Spinal cord (tissue), 9 donors: ENCODE measurements at regions not wholly inside any gene's neighbourhood (a gene's known extent, or its start where the extent isn't known, plus 50 kb on each side); places are given as distances from the start of the nearest gene placed in this dataset.

Experiments used
- DNase-seq, 6 donors: peaks; one replicate each; pipeline versions ENCODE4 v3.0.0 to v3.0.0-alpha.2; 2013 to 2015; ENCODE audit warnings: low spot score in 6 of 6, low read depth in 4 of 6
- H3K27ac ChIP-seq: one replicate; pipeline ENCODE4 v1.5.1; 2013; ENCODE audit warnings: low read depth, low read length, control low read depth
- H3K27me3 ChIP-seq: one replicate; pipeline ENCODE4 v1.6.1; 2013; ENCODE audit warnings: low read length; ENCODE audit not compliant: control insufficient read depth, insufficient read depth
- H3K36me3 ChIP-seq: one replicate; pipeline ENCODE4 v1.6.1; 2013; ENCODE audit warnings: low read length; ENCODE audit not compliant: control insufficient read depth, insufficient read depth
- H3K4me1 ChIP-seq: one replicate; pipeline ENCODE4 v1.6.1; 2013; ENCODE audit warnings: low read length; ENCODE audit not compliant: control insufficient read depth, insufficient read depth
- H3K4me3 ChIP-seq: one replicate; pipeline ENCODE4 v1.5.1; 2013; ENCODE audit warnings: low read depth, low read length, control low read depth
- H3K9me3 ChIP-seq: one replicate; pipeline ENCODE4 v1.6.1; 2013; ENCODE audit warnings: low read length; ENCODE audit not compliant: control insufficient read depth, insufficient read depth
- WGBS: methylation state at CpG from one replicate; pipeline ENCODE4 v1.1.5; 2013; ENCODE audit warnings: missing lambda C conversion rate; ENCODE audit not compliant: insufficient coverage; 5-methylcytosine and 5-hydroxymethylcytosine counted together
- donor health status: healthy.

DNA sequence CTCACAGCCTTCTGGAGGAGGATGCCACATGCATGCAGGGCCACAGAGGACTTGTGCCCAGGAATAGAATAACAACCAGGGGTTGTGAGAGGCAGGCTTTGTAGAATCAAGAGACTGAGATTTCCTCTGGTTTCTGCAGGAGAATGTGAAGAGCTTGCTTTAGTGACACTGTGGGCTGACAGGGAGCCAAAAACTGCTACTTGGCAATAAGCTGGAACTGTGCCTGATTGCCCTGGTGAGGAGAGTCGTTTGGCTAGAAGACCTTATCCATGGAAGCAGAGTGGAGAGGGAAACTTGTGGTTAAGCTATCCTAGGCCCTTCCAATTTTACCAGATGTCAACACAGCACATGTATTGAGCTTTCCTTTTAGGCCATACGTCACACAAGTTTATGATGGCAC lies 902.1 kb downstream of the MRPL39 start:
- H3K4me3 ChIP-seq, result no peak overlapping the region
- no peaks in the 10 kb centered on the region for H3K27me3 ChIP-seq
- H3K9me3 ChIP-seq, result peaks cover 5% of the 10 kb centered on the region
- peak in 4 of 6 donors; percentile 5 to 62 (median 26) for DNase-seq
- H3K36me3 ChIP-seq, result no peaks in the 10 kb centered on the region
- H3K27ac ChIP-seq, result no peak overlapping the region
- H3K4me1 ChIP-seq, result no peaks in the 10 kb centered on the region
- 92% methylated on average over 1 of the region's 2 CpGs for WGBS

- peak in 1 of 6 donors; percentile 32 for DNase-seq
- H3K4me1 ChIP-seq, result no peaks in the 10 kb centered on the region
- no peak overlapping the region for H3K4me3 ChIP-seq
- H3K27ac ChIP-seq, result no peak overlapping the region
- no peaks in the 10 kb centered on the region for H3K36me3 ChIP-seq
- no CpG with 5 or more reads among the region's 2 CpGs for WGBS
- no peaks in the 10 kb centered on the region for H3K27me3 ChIP-seq
- no peaks in the 10 kb centered on the region for H3K9me3 ChIP-seq
These were observed 913.5 kb downstream of the MRPL39 start for GRCh38 chr21:24693779-24694178.

- Histone ChIP-seq H3K4me1 (no peaks in the 10 kb centered on the region), H3K27ac (no peak overlapping the region), H3K36me3 (no peaks in the 10 kb centered on the region), H3K27me3 (no peaks in the 10 kb centered on the region), H3K4me3 (no peak overlapping the region), H3K9me3 (no peaks in the 10 kb centered on the region)
- no peak for DNase-seq
- no CpG with 5 or more reads among the region's 2 CpGs for WGBS
These were observed 925.8 kb downstream of the MRPL39 start for GRCh38 chr21:24681456-24681855.

DNA sequence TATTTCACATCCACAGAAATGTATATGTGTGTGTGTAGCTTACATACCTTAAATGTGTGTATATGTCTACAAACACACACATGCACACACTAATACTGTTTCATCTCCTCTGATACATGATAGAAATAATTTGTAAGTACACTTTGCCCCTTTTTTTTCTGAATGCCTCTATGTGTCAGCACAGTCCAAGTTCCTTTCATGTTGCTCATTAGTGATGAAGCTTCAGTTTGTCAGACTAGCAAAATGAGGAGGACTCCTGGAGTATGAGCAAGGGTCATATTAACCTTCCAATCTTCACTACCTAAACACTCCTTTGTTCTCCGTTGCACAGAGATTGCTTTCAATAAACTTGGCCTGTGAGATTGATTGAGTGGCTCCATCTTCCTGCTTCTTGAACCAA lies 935.4 kb downstream of the MRPL39 start:
- DNase-seq, result no peak
- Histone ChIP-seq H3K27ac (no peak overlapping the region), H3K36me3 (no peaks in the 10 kb centered on the region), H3K4me1 (no peaks in the 10 kb centered on the region), H3K4me3 (no peak overlapping the region), H3K27me3 (no peaks in the 10 kb centered on the region), H3K9me3 (no peaks in the 10 kb centered on the region)
- WGBS, result no CpG with 5 or more reads among the region's 1 CpG

- Histone ChIP-seq H3K27ac (no peak overlapping the region), H3K27me3 (no peaks in the 10 kb centered on the region), H3K4me3 (no peak overlapping the region), H3K4me1 (no peaks in the 10 kb centered on the region), H3K9me3 (no peaks in the 10 kb centered on the region), H3K36me3 (no peaks in the 10 kb centered on the region)
- peak in 1 of 6 donors; percentile 57 for DNase-seq
These were observed 948.4 kb downstream of the MRPL39 start for GRCh38 chr21:24658926-24659325.

GRCh38 chr21:24658026-24658425 lies 949.3 kb downstream of the MRPL39 start:
- H3K27ac ChIP-seq, result no peak overlapping the region
- DNase-seq, result no peak
- no peaks in the 10 kb centered on the region for H3K36me3 ChIP-seq

DNA sequence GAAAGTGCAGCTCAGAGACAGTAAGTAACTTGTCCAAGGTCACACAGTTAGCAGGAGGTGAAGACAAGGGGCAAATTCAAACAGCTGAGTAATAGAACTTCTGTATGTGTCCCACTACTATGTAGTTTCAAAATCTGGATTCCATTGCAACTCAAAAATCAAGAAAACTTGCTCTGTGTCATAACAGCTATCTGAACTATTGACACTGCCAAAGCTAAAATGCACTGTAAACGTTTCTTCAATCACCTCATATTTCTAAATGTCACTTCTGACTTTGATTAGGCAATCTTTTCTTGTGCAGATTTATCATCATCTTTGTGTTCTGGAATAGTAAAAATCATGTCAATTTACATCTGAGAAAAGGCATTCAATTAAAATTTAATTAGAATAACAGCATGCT lies 957.6 kb downstream of the MRPL39 start:
- Histone ChIP-seq H3K9me3 (no peaks in the 10 kb centered on the region), H3K27ac (no peak overlapping the region), H3K4me1 (no peaks in the 10 kb centered on the region), H3K27me3 (no peaks in the 10 kb centered on the region), H3K4me3 (no peak overlapping the region), H3K36me3 (no peaks in the 10 kb centered on the region)
- no CpG with 5 or more reads among the region's 1 CpG for WGBS
- no peak for DNase-seq

More at GRCh38 chr21:24658026-24658425, 949.3 kb downstream of the MRPL39 start:
- Histone ChIP-seq H3K4me3 (no peak overlapping the region), H3K9me3 (no peaks in the 10 kb centered on the region), H3K27me3 (no peaks in the 10 kb centered on the region), H3K4me1 (no peaks in the 10 kb centered on the region)
- WGBS, result no CpG with 5 or more reads among the region's 1 CpG

- Histone ChIP-seq H3K4me3 (no peak overlapping the region), H3K27me3 (no peaks in the 10 kb centered on the region), H3K9me3 (no peaks in the 10 kb centered on the region), H3K4me1 (no peaks in the 10 kb centered on the region), H3K27ac (no peak overlapping the region), H3K36me3 (no peaks in the 10 kb centered on the region)
- no CpG with 5 or more reads among the region's 4 CpGs for WGBS
- no peak for DNase-seq
These were observed 970.6 kb downstream of the MRPL39 start for GRCh38 chr21:24636696-24637095.

DNA sequence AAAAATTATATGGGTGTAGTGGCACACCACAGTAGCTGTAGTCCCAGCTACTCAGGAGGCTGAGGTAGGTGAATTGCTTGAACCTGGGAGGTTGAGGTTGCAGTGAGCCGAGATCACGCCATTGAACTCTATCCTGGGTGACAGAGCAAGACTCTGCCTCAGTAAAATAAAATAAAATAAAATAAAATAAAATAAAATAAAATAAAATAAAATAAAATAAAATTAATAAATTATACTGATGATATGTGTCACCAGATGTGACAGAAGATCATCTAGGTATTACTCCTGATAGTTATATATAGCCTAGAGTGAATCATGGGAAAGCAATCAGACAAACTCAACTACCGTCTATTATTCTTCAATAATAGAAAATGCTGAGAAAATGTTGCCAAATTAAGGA lies 972.5 kb downstream of the MRPL39 start:
- DNase-seq, result no peak
- H3K4me3 ChIP-seq, result no peak overlapping the region
- H3K9me3 ChIP-seq, result no peaks in the 10 kb centered on the region
- H3K36me3 ChIP-seq, result no peaks in the 10 kb centered on the region
- H3K27ac ChIP-seq, result no peak overlapping the region
- WGBS, result no CpG with 5 or more reads among the region's 3 CpGs
- H3K27me3 ChIP-seq, result no peaks in the 10 kb centered on the region
- H3K4me1 ChIP-seq, result no peaks in the 10 kb centered on the region

DNA sequence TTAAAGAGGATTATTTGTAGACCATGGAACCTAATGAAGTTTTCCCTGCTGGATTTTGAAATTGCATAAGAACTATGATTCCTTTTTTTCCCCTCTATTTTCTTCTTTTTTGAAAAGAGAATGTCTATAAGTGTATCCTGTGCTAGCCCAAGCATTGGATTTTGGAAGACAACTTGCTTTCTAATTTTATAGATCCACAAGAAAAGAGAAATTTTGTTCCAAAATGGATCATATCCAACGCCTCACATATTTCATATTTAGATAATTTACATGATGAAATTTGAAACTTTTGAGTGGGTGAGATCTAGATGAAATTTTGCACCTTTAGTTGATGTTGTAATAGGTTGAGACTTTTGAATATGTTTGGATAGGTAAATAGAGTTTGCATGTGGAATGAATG lies 978.7 kb downstream of the MRPL39 start:
- H3K36me3 ChIP-seq, result no peaks in the 10 kb centered on the region
- H3K4me3 ChIP-seq, result no peak overlapping the region
- no peaks in the 10 kb centered on the region for H3K4me1 ChIP-seq
- no peaks in the 10 kb centered on the region for H3K9me3 ChIP-seq
- DNase-seq, result peak in 1 of 6 donors; percentile 66
- no peak overlapping the region for H3K27ac ChIP-seq
- WGBS, result no CpG with 5 or more reads among the region's 1 CpG
- H3K27me3 ChIP-seq, result no peaks in the 10 kb centered on the region
